ENCODE measurements at regions not wholly inside any gene's neighbourhood (a gene's known extent, or its start where the extent isn't known, plus 50 kb on each side); places are given as distances from the start of the nearest gene placed in this dataset.

GRCh38 chr18:68623342-68623741 lies 91.6 kb downstream of the TMX3 start:
- DNase-seq = peak; percentile 11

- no peak for DNase-seq
Measured at GRCh38 chr18:68611311-68611710, 103.6 kb downstream of the TMX3 start.

GRCh38 chr18:68608851-68609490 lies 105.9 kb downstream of the TMX3 start:
- DNase-seq = no peak

GRCh38 chr18:68607852-68608251 lies 107.1 kb downstream of the TMX3 start:
- no peak for DNase-seq

GRCh38 chr18:68604256-68604655 lies 110.7 kb downstream of the TMX3 start:
- DNase-seq = peak; percentile 67

- DNase-seq = no peak
Measured at GRCh38 chr18:68596016-68596415, 118.9 kb downstream of the TMX3 start.

GRCh38 chr18:68588169-68588568 lies 126.7 kb downstream of the TMX3 start:
- no peak for DNase-seq

- DNase-seq = no peak
Measured at GRCh38 chr18:68583685-68584084, 131.2 kb downstream of the TMX3 start.

GRCh38 chr18:68574311-68574710 lies 140.6 kb downstream of the TMX3 start:
- no peak for DNase-seq

GRCh38 chr18:68569936-68570335 lies 145.0 kb downstream of the TMX3 start:
- DNase-seq = no peak

- no peak for DNase-seq
Measured at GRCh38 chr18:68568364-68569155, 146.3 kb downstream of the TMX3 start.

GRCh38 chr18:68566991-68567390 lies 147.9 kb downstream of the TMX3 start:
- DNase-seq = no peak

- no peak for DNase-seq
Measured at GRCh38 chr18:68564961-68565360, 149.9 kb downstream of the TMX3 start.

- DNase-seq = no peak
Measured at GRCh38 chr18:68564351-68564750, 150.6 kb downstream of the TMX3 start.

GRCh38 chr18:68560128-68560527 lies 154.8 kb downstream of the TMX3 start:
- DNase-seq = no peak

- DNase-seq = no peak
Measured at GRCh38 chr18:68557183-68557582, 157.7 kb downstream of the TMX3 start.

GRCh38 chr18:68555879-68556301 lies 159.0 kb downstream of the TMX3 start:
- no peak for DNase-seq

- no peak for DNase-seq
Measured at GRCh38 chr18:68548904-68549870, 165.7 kb downstream of the TMX3 start.

- no peak for DNase-seq
Measured at GRCh38 chr18:68543344-68543743, 171.6 kb downstream of the TMX3 start.

GRCh38 chr18:68542846-68543245 lies 172.1 kb downstream of the TMX3 start:
- DNase-seq = no peak

- no peak for DNase-seq
Measured at GRCh38 chr18:68533641-68534040, 181.3 kb downstream of the TMX3 start.

- no peak for DNase-seq
Measured at GRCh38 chr18:68532328-68532885, 182.5 kb downstream of the TMX3 start.

All from skin of body (tissue), 1 donor.